Activated gamma-delta T cell treated with anti-CD3 and anti-CD28 coated beads, Interleukin-2, amount 50 U/mL, for 16 hours (primary cell): ENCODE measurements at regions not wholly inside any gene's neighbourhood (a gene's known extent, or its start where the extent isn't known, plus 50 kb on each side); places are given as distances from the start of the nearest gene placed in this dataset.

Experiments used
- DNase-seq: peaks from one replicate; pipeline ENCODE4 v3.0.0-alpha.2; 2020; ENCODE audit warnings: low read depth

DNA sequence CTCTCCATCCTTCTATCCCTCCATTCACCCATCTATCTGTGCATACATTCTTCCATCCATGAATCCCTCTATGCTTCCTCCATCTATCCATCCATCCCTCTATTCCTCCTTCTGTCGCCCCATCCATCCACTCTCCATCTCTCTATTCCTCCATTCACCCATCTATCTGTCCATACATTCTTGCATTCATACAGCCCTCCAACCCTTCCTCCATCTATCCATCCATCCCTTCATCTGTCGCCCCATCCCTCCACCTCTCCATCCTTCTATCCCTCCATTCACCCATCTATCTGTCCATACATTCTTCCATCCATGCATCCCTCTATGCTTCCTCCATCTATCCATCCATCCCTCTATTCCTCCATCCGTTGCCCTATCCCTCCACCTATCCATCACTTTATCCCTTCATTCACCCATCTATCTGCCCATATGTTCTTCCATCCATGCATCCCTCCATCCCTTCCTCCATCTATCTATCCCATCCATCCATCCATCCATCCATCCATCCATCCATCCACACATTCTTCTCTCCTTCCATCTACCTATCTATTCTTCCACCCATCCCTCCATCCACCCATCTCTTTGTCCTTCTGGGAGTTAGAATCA lies 272.5 kb upstream of the TNRC6C start:
- no peak for DNase-seq

DNA sequence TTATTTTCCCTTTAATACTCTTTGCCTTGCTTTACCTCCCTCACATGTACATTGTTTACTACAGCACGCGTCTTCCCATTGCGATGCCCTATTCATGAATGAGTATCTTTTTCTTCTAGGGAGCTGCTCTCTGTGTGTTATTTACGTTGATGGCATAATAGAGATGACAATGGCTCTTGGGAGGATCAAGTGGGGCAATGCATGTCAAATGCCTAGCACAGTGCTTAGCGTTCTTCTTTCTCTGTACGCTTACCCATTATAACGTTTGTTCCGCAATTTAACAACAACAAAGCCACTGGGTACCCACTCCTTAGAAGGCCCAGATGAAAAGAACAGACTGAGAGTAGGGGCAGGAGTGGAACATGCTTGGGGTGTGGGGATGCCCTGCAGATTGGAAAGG lies 271.6 kb upstream of the TNRC6C start:
- no peak for DNase-seq

DNA sequence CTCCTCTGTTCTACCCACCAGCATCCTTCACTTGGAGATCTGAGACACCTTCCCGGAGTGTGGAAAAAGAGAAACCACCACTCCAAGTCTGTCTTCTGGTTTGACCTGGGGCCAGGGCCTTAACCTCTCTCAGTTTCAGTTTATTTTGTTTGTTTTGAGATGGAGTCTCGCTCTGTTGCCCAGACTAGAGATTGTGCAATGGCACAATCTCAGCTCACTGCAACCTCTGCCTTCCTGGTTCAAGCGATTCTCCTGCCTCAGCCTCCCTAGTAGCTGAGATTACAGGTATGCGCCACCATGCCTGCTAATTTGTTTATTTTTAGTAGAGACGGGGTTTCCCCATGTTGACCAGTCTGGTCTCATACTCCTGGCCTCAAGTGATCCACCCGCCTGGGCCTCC lies 271.1 kb upstream of the TNRC6C start:
- DNase-seq, result no peak

DNA sequence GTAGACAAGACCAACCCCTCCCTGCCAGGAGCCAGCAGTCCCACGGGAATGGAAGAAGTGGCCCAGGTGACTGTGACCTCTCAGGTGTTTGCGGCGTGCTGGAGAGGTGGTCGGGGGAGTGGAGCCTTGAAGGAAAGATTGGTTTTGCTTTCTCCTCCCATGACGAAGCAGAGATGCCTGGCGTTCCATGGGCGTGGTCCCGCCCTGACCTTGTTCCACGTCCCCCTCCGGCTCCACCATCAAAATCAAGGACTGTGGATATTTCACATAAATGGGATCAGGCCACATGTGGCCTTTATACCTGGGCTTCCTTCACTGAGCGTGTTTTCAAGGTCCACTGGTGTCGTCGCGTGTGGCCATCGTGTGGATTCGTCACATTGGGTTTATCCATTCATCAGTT lies 270.6 kb upstream of the TNRC6C start:
- no peak for DNase-seq

DNA sequence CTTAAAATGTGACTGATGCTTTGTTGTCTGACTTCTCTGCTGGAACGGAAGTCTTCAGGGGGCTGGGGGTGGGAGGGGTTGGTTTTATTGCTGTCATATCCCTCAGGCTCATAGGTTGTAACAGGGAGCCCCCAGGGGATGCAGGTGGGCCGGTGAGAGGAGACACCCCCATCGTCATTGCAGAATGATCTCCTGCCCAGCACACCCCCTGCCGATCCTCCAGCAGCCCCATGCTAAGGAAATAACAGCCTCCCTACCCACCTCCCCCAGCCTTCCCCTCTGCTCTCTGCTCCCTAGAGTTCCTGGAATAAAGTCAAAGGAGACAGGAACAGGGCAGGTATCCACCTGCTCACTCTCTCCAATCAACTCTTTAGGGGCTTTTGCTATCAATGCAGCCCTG lies 270.1 kb upstream of the TNRC6C start:
- no peak for DNase-seq

DNA sequence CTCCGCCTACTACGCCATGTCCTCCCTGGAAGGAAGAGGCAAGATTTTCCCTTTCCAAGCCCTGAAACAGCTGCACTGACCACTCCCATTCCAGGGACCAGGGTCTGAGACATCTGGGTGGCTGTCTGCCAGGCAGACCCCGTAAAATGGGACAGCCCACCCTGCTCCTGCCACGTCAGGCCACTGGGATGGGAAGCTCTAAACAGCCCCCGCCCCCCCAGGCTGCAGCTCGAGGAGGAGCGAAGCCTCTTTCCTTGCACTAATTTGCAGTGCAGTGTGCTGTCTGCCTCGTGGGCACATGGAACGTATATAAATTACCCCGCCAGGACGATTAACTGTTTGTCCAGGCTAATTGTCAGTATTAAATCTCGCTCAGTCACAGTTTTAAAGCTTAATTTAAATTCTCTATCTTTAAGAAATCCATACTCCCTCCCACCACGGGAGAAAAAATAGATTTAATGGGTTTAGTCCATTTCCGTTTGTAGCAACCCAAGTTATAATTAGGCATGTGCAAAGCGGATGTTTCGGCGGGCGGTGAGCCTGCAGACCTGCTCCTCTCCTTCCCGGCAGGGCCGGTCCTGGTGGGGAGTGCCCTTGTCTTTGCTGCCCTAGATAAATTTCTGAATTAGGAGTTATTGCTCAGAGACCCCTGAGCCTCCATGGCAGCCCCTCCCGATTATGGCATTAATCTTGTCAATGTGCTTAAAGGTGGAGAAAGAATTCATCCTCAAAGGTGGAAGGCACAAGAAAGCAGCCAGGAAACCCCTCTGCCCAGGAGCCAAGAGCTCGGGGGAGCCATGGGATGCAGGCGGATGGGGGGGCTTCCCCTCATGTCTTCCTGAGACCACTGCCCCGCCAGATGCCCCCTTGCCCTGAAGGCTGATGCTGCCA lies 268.0 kb upstream of the TNRC6C start:
- no peak for DNase-seq

DNA sequence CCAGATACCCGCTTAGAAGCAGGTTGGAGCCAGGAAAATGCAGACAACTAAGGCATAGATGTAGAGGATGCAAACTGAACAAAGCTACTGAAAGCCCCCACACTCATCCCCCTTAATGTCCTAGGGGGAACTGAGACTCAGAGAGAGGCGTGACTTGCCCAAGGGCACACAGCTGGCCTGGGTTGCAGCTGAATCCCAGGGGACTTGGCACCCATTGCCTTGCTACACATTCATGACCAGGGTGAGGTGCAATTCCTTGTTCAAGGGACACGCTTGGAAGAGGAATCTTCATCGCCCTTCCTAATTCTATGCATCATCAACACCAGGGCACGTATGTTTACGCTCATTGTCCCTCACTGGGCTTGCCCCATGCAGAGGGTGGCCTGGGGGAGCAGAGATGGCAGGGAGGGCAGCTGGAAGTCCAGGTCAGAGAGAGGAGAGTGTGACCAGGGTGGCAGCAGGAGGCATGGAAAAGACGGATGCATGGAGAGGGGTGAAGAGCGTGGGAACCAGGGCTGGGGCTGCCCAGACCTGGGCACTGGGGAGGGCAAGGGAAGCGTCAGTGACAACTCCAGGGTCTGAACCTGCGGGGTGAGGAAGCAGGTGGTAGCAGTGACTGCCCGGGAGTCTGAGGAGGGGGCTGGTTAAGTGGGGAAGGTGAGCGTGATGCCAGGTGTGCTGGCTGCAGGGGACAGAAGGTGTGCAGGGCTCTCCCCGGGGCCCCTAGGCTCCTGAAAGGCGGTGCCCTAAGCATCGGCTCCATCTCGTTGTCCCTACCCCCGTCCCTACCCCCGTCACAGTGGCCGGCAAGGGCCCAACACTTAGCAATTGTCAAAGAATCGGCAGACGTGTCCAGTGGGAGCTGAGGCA lies 267.1 kb upstream of the TNRC6C start:
- no peak for DNase-seq

DNA sequence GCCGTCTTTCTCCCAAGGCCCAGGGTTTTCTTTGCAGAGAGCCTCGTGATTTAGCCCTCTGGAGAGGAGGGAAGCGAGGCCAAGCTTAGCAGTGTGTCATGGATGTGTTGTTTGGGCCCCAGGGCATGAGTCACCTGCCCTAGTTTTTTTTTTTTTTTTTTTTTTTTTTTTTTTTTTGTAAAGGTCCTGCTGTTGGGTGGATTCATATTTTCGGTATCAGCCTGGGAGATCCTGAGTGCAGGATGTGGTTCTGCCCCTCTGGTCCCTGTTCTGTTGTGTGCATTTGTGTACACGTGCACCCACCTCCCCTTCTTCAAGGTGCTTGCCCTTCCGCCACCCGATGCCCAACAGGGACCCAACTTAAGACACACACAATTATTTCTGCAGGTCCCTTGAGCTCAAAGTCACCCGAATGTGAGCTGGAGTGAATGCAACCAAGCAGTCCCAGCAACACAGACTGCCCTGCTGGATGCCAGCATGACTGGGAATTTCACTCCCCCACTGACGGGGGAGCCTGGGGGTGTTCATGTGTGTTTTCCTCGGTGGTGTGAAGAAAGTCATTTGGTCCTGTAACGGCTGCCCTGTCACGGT lies 265.8 kb upstream of the TNRC6C start:
- no peak for DNase-seq

DNA sequence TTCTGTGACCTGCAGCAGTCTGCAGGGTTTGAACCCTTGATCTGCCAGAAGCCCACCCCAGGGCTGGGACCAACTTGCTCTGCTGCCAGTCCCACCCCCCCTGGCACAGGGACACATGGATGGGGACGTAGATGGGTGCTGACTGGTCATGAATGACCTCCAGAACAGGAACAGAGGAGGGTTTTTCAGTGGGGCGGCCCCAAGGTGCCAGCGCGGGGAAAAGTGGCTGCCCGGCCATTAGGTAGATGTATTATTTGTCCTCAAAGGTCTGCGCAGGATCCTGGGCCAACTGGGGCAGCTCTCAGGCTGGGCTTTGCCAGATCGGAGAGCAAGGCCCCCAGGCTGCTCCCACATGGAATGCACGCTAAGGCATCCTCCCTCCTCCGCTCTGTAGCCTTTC lies 265.2 kb upstream of the TNRC6C start:
- no peak for DNase-seq

DNA sequence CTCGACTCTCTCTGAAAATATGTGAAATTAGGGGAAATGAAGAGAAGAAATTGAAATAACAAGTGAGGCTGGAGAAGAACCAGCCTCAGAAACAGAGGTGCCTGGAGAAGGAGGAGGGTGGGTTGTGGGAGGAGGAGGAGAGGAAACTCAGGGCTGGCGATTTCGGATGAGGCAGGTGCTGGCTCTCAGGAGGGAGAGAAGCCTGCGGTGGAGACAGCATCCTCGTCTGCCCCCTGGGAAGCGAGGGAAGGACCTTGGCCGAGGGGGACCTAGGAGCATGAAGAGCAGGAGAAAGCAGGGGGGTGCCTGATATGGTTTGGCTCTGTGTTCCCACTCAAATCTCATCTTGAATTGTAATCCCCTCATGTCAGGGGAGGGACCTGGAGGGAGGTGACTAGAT lies 264.7 kb upstream of the TNRC6C start:
- no peak for DNase-seq

DNA sequence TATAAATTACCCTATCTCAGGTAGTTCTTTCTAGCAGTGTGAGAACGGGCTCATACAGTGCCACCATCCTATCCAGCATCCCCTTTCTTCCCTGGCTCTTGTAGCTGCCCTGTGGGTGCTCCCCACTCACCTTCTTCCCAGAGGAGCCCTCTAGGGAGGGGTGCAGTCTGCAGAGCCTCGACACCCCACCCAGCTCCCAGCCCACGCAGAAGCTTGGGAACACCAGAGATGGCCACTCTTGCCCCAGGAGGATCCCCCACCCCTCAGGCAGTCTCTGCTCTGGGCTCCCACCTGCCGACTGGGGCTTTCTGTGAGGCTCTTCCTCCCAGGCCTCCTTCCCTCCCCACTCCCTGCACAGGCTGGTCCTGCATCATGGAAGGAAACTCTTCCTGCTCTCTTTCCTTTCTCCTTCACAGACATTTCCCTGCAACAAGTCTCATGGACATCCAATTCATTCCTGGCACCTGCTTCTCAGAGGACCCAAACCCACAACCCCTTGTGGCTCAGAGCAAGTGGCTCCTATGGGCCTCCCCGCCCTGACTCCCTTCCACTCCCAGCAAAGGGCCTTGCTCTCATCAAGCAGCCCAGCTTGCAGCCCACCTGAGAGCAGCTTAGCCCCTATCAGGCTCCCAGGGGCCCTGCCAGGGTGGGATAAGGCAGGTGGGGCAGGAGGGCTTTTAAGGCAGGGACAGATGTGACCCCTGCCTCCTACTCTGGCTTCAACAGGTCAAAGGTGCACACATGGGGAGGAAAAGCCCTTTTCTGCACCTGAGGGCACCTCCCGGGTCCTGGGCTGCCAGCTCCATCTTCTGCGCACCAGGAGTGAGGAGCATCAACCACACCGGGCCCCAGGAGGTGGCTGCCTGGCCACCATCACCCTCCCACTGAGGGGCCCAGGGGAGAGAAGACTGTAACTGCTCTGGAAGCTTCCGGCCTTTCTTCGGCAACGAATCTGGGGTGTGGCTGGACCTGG lies 263.8 kb upstream of the TNRC6C start:
- no peak for DNase-seq

DNA sequence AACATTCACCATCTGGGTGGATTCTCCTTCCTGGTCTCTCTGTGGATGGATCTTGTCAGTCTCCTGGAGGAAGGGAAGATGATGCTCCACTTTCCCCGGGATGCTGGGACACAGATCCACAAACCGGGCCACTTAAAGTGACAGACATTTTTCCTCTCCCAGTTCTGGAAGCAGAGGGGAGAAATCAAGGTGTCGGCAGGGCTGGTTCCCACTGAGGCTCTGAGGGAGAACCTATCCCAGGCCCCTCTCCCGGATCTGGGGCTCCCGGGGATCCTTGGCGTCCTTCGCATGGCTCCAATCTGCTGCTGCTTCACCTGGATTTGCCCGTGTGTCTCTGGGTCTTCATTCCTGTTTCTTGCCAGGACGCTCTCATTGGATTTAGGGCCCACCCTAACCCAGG lies 263.1 kb upstream of the TNRC6C start:
- DNase-seq, result no peak

DNA sequence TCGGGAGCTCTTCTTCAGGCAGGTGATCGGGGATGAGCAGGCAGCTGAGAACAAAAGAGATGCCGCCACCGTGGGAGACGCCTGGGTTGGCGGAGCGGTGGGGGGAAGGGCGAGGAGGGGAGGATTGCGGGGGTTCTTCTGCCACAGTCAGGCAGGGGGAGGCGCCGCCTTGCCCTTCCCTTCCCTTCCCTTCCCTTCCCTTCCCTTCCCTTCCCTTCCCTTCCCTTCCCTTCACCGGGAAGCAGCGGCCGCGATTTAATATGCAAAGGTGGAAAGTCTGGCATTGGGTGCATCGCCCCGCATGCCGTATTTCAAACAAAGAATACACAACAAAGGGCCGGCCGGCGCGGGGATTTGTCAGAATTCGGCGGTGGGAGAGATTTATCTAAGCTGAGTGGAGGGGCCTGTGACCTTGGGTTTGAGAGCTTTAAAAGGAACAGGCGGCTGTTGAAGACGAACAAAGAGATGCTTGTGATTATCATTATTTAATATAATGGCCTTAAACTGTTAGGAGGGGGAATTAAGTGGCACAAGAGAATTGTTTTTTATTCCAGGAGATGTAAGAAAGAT lies 262.3 kb upstream of the TNRC6C start:
- no peak for DNase-seq

DNA sequence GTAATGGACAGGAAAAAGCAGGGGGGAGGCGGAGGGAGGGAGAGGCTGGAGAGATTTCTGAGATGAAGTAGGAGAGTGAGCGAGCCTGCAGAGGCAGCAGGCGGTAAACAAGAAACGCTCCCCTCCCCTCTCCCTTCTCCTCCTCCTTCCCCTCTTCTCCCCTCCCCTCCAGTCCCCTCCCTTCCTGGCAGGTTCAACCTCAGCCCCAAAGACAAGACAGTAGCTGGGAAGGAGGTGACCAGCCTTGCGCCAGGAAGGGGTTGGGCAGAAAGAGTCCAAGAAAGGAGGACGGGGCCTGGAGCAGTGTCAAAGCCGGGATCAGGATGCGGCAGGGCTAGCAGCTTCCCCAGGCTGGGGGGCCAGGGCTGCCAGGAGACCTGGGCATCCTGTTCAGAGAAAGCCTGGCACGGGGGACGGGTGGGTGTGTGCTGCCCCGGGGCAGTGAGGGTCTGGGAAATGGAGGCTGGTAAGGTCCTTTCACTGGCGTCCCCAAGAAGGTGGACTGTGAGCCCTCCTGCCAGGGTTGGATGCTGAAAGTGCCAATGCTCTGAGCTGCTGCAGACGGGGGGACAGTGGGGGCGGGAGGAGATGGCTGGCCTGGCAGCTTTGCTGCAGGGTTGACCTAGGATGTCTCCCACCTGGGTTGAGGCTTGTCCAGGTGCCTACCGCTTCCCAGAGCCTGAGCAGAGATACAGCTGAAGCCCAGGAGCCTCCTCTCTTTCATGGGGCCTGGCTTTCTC lies 261.6 kb upstream of the TNRC6C start:
- no peak for DNase-seq

DNA sequence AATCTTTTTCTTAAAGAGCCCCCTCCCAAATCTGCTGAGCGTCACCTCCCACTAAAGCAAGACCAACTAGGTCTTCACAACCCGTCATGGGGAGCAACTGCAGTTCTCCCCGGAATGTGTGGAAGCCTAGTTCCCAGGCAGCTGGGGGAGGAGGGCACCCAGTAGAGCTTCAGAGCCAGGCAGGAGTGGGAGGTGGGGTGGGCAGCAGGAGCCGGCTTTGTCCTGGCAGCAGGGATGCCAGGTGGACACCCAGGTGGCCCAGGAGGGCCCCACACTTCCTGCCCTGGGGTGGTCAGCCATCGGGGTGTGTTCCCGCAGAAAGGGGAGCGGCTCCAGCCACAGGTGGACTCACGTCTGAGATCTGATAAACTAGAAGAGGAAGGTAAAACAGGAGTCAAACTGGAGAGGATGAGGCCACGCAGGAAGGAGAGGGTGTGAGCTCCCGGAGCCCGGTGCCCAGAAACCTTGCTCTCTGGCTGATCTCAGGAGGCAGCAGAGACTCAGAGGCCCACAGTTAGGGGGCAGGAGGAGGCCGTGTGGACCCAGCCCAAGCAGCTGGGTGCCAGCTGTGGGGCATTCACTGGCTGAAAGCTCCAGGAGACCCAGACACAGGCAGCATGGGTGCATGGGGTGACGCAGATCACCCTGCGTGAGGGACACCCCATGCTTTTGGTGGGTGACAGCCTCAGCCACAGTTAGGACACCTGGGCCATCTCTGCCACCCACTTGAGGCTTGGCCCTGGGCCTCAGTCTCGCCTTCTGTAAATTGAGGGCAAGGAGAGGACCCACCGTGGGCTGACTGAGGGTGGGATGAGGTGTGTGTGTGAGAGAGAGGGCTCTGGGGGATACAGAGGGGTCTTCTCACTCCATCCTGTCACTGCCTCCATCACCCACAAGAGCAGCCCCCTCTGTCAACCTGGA lies 260.8 kb upstream of the TNRC6C start:
- DNase-seq, result no peak

DNA sequence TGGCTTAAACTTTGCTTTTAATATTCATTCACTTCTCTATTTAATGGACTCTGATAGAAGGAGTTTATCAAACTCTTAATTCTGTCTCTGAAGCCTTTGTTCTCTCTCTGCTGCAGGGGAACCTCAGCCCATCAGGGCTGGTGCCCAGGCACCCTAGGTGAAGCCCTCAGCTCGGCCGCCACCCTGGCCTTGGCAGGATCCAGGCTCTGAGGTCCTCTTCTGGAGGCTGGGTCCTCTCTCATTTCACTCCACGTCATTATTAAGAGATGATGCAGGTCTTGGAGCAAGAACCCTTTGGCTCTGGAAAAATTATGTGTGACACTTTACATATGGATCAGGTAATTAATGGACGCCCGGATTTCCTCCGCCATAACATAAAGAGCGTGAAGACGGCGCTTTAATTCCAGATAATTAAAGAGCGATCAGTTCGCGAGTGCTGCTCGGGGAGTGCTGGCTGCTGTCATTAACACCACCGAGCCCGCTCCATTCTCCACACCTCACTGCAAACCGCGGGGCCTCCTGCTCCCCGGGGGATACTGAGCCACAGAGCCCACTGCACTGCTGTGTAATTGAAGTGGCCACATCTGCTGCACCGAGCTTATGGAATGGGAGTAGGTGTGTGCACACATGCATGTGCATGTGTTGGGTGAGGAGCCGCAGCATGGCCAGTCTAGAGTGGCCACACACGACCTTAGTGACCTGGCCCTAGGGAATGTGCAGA lies 259.4 kb upstream of the TNRC6C start:
- DNase-seq, result no peak

DNA sequence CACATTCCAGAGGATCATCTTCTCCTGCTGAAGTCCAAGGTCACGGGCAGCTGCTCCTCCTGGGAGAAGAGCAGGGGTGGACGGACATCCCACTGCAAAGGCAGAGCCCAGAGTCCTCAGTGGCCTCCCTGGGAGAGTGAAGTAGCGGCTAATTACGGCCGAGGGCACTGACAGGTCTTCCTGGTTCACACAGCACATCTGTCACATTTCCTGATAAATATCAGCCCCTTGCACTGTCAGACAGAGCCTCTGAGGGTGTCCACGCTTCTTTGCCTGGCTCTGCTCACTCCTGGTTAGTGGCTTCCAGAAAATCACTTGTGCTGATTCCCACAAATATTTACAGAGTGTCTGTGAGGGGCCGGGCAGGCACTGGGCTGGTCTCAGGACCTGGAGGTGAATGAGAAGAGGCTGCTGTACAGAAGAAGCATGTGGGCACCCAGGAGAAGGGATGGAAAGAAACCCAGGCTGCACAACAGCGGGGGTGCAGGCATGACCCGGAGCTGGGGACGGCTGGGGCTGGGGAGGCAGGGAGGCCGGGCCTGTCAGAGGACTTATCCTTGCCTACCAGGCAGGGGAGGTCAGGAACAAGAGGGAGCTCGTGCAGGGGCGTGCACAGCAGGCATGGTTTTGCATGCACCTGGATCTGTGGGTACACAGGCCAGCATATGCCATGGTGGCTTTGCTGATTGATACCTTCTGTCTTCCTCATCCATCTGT lies 258.2 kb upstream of the TNRC6C start:
- no peak for DNase-seq

DNA sequence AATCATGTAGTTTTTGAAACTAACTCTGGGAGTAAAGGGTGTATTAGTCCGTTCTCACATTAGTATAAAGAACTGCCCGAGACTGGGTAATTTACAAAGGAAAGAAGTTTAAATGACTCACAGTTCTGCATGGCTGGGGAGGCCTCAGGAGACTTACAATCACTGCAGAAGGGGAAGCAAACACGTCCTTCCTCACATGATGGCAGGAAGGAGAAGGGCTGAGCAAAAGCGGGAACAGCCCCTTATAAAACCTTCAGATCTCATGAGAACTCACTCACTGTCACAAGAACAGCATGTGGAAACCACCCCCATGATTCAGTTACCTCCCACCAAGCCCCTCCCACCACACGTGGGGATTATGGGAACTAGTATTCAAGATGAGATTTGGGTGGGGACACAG lies 256.5 kb upstream of the TNRC6C start:
- DNase-seq, result no peak
